Inflammatory macrophage treated with lipopolysaccharide for 4 hours (primary cell): ENCODE measurements at regions not wholly inside any gene's neighbourhood (a gene's known extent, or its start where the extent isn't known, plus 50 kb on each side); places are given as distances from the start of the nearest gene placed in this dataset.
"Not testable (repeated sequence)": the region's sequence is repeated elsewhere in the genome, so short reads cannot be mapped to it uniquely, and the experiment has no call there.

Experiments
- DNase-seq: peaks from one replicate; pipeline ENCODE4 v3.0.0-alpha.2; 2020

DNA sequence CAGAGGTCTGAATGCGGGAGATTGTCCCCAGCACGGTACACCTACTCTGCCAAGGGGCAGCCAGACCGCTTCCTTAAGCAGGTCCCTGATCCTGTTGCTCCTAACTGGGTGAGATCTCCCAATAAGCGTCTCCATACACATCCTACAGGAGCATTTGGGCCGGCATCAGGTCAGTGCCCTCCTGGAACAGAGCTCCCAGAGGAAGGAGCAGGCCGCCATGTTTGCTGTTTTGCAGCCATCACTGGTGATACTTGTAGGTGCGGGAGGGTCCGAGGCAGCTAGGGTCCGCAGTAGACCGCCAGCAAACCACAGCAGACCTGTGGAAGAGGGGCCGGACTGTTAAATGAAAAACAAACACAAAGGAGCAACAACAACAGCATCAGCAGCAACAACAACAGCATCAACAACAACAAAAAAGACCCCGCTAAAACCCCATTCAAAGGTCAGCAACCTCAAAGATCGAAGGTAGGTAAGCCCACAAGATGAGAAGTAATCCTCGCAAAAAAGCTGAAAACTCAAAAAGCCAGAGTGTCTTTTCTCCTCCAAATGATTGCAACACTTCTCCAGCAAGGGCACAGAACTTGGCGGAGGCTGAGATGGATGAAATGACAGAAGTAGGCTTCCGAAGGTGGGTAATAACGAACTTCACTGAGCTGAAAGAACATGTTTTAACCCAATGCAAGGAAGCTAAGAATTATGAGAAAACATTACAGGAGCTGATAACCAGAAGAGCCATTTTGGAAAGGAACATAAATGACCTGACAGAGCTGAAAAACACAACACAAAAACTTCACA lies 79.0 kb upstream of the CDH7 start:
- DNase-seq, result no peak

DNA sequence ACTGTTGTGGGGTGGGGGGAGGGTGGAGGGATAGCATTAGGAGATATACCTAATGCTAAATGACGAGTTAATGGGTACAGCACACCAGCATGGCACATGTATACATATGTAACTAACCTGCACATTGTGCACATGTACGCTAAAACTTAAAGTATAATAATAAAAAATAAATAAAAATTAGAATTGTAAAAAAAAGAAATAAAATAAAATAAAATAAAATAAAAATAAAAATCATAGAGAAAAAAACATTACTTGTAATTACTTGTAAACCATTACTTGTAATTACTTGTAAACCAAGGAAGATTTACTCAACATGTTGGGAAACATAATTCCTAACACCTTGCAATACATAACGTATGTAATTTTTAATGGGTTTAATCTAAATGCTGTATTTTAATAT lies 80.7 kb upstream of the CDH7 start:
- DNase-seq, result not testable (repeated sequence)

DNA sequence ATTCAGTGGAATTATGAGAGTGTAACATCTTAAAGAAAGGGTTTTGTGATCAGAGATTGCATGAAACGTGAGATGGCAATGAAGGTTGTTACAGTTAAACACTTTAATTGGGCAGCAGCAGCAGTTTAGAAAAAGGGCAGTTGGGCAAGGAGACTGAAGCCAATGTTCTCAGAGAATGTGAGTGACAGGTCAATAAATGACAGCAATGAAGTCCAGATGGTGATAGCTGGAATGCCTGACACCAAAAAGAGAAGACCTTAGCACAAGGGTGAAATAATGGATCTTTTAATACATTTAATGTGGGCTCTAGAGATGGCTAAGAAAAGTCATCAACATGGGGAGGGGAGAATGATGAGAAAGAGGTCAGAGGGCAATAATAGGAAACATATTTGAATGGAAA lies 89.4 kb upstream of the CDH7 start:
- DNase-seq, result no peak

DNA sequence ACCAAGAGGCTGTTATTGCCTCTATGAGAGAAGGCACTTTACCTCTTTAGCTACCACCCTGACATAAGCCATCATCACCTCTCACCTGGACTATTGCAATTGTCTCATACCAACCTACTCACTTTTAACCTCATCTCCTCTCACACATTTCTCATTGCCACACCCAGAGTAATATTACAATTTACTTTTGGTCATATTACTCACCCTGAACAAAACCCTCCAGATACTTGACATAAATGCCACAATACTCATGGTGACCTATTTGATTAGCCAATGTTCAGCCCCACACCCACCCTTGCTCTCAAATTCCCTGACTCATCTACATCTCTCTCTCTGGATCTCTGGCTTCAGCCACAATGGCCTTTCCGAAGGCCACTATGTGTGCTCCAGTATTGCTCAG lies 90.9 kb upstream of the CDH7 start:
- DNase-seq, result no peak

DNA sequence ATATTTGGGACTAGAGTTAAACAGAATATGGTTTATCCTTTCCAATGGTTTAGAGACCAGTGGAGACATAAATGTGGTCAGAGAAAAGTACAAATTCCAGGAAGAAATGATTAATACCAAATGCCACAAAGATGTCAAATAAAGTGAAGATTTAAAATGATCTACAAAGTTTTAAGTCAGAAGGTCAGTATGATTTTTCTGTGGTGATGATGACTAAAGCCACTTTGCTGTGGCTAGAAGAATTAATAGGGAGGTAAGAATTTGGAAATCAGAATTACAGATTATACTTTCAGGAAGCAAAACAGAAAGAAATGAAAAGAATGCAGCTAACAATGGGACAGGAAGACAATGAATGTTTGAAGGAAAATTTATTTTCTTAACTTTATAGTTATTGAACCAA lies 91.5 kb upstream of the CDH7 start:
- DNase-seq, result no peak

DNA sequence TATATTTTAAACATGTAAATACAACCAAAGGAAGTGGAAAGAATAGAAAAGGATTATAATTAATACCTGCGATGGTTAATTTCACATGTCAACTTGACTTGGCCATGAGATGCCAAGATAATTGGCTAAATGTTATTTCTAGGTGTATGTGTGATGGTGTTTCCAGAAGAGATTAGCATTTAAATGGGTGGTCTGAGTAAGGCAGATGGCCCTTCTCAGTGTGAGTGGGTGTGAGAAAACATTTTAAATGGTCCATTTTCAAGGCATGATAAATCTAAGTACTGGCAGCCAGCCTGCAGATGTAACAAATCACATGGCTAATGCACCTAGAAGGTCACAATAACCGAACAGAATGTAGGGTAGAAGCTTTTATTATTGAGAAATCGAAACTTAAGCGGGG lies 99.6 kb upstream of the CDH7 start:
- DNase-seq, result no peak

DNA sequence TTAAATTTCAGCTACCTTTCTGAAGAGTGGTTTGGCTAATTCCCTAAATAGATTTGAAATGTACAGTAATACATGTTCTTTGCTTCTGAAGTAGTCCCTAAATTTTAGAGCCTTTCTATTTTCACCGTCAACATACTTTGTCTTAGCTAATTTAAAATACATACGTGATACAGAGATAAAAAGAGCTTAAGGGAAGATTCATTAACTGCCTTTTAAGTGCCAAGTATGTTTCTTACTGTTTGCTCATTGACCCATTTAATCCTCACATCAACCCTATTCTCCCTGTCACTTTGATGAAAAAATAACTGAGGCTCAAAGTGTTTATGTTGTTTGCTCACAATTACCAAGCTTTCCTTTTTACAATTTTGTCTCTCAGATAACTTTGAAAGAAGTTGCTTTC lies 118.6 kb upstream of the CDH7 start:
- DNase-seq, result no peak

DNA sequence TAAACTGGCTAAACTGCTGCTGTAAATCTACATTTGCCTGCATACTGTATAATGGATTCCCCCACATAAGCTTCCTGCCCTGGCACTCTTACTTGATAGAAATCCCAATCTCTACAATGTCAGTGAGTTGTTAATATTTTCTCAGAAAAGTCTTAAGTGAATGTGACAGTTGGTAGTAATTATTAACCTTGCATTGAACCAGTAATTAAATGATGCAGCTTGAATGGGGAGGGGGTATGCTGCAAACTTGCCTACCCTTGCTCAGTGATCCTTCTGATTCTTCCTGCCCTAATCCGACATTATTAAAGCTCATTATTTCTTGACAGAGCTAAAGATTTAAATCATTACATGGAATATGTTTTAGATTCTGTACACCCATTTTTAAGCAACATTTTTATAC lies 119.0 kb upstream of the CDH7 start:
- no peak for DNase-seq

DNA sequence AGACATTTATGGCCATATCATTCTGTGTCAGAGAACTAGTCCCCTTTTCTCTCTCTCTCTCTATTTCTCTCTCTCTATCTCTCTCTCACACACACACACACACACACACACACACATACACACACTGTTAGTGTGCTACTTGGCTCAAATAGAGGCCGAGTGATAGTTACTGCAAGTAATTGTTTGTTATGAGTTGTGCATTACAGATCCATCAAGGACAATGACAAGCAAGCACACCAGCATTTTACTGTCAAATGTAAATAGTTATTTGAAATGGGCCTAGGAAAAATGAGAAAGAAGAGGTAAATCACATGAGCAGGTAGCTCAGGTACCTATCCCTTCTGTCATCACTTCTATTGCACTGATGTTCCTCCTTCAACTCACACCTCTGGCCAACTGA lies 122.4 kb upstream of the CDH7 start:
- DNase-seq, result no peak

DNA sequence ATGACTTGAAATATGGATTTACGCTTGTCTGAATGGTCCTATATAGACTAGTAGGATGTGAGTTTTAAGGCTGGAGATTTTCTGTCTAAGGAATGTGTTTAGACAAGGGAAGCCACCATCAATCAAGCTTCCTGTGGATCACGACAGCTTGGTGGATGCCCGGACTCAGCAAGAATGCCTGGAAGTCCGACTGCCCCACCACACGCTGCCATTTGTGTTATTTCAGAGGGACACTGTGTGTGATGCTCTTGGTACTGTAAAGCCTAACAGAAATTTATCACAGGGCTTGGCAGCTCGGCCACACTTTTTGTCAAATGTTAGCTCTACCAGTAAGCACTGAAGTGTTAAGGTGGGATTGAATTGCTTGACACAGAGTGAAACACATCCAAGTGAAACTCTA lies 127.1 kb upstream of the CDH7 start:
- DNase-seq, result no peak

DNA sequence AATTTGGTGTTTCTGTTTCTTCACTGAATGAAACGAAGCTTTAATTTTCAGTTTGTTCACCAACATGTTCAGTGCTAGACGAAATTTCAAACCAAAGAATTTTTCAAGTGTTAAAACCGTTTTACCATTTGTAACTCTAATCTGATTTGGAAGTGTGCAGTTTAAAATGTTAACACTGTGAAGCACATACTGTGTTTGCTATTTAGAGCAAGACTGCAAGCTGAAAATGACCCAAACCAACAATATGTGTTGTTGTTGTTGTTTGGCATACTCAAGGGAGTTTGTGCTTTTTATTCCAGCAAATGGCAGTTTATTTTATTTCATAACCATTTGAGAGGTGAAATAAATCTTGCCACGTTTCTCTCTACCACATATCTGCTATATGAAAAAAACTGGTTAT lies 128.4 kb upstream of the CDH7 start:
- no peak for DNase-seq

DNA sequence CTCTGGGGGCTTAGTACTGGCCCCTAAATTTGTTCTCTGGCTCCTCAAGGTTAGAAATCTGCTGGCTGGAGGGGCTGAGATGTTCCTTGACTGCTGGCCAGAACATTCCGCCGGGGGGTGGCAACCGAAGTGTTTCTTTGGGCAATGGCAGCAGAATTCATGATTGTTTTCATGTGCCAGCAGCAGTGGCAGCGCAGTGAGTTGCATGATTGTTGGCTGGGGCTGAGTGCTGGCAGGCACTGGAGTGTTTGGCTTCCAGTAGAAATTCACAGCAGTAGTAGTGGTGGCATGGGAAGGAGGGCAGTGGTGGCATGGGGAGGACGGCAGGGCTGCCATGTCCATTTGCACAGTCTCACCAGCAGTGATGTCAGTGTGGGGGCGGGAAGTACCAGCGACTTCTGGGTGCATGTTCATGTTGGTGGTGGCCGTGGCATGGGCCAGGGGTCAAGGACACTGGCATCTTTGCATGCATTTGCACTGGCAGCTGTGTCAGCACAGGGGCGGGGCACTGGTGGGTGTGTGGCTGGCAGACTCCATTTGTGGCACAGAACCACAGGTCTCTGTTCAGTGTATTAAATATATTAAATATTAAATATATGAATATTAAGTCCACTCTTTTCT lies 130.6 kb upstream of the CDH7 start:
- DNase-seq, result no peak

DNA sequence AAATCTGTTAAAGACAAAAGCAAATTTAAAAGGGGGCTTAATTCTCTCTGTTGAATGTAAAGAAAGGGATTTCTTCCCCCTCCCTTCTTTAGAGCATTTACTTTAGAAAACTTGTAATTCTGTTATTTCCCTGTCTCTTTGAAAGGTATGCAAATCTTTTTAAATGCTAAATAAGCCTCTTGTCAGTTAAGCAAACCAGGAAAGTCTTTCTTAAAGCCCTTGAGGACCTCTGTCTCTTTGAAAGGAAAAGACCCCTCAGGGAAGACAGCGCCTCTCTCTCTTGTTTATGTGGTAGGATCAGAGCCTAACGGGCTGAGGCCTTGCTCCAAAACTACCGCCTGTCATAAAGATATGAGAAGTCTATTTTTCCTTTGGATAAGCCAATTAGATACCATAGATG lies 139.9 kb upstream of the CDH7 start:
- no peak for DNase-seq

DNA sequence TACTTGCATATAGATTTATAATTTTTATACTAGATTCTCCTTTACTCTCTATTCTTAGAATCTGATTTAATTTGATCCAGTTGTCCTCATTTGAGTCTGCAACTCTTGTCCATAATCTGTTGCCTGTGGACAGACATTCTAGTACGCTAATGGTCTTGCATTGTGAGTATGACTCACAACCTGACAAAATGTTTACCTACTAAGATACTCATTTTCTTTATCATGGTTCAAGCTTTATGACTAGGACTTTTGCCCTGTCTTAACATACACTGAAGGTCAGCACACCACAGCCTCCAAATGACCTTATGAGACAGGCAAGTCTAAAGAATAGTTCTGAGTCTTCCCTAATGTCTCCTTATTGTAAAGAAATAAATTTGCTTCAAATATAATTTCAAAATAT lies 142.3 kb upstream of the CDH7 start:
- no peak for DNase-seq

DNA sequence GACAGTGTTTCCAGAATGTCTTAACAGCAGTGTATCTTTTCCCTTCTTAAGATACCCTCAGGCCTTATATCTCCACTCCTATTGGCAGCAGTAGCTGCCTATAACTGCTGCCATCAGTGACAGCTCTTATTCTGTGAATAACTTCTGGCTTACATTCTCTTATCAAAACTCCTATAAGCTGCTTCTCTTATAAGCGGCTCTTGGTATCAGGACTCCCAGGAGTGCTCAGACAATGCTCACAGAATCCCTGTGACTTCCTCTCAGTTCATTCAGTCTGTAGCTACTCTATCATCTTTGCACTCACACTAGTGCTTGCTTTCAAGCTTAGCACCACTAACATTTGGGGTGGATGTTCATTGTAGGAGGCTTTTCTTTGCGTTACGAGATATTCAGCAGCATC lies 143.7 kb upstream of the CDH7 start:
- DNase-seq, result no peak

DNA sequence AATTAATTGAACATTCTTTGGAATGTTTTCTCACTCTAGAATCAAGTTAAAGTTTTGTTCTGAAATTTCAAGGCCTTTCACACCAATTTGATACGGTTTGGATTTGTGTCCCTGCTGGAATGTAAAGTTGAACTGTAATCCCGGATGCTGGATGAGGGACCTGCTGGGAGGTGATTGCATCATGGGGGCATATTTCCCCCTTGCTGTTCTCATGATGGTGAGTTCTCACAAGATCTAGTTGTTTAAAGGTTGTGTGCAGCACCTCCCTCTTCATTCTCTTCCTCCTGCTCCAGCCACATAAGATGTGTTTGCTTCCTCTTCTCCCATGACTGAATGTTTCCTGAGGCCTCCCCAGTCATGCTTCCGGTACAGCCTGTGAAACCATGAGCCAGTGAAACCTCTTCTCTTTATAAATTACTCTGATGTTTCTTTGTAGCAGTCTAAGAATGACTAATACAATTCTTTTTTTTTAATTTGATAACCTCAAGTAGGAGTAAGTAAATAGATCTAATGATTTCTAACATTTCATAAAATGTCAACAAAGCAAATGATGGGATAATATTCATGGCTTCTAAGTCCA lies 144.2 kb upstream of the CDH7 start:
- no peak for DNase-seq

DNA sequence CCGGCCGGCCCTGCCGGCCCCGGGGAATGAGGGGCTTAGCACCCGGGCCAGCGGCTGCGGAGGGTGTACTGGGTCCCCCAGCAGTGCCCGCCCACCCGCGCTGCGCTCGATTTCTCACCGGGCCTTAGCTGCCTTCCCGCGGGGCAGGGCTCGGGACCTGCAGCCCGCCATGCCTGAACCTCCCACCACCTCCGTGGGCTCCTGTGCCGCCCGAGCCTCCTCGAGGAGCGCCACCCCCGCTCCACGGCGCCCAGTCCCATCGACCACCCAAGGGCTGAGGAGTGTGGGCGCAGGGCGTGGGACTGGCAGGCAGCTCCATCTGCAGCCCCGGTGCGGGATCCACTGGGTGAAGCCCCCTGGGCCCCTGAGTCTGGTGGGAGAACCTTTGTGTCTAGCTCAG lies 145.5 kb upstream of the CDH7 start:
- DNase-seq, result not testable (repeated sequence)

DNA sequence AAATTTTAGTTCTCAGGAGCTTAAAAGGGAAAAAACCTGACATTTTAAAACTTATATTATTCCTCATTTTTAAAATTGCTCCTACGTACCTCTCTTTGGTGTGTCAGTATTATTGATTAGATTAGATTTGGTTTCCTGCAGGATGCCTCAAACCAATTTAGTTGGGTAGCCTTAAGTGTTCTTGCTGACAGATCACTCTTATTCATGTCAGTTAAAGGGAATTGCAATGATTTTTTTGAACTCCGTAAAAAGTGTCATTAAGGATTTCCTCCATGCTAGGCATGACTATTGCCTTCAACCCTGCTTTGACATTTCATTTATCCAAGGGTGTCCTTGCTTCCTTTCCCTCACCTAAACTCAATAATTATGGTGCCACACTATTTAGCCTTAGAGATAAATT lies 149.0 kb upstream of the CDH7 start:
- no peak for DNase-seq

DNA sequence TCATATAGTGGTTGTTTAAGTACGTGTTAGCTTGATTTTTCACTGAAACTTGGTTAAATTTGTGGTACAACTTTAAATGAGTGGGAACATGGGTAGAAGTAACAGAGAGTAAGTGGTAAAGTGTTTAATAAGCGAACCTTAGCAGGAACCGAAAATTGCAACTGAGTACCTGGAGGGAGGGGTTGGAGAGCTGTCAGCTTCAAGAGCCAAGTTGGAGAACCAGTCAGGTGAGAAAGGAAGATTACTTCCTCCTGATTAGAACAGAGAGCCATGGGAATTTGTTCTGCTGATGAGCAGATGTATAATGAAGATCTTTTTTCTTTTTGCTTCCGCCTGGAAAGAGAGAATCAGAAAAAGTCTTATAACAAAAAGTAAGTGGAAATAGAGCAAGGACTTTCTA lies 158.4 kb upstream of the CDH7 start:
- no peak for DNase-seq

DNA sequence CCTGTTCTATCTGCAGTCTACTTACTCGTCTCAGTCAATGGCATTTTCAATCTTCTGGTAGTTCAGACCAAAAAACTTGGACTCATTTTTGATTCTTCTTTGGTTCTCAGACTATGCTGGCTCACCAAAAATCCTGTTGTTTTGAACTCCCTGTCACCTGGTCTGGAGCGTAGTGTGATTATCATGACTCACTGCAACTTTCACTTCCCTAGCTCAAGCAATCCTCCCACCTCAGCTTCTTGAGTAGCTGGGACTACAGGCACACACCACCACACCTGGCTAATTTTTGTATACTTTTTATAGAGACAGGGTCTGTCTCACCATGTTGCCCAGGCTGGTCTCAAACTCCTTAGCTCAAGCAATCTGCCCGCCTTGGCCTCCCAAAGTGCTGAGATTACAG lies 163.3 kb upstream of the CDH7 start:
- no peak for DNase-seq

DNA sequence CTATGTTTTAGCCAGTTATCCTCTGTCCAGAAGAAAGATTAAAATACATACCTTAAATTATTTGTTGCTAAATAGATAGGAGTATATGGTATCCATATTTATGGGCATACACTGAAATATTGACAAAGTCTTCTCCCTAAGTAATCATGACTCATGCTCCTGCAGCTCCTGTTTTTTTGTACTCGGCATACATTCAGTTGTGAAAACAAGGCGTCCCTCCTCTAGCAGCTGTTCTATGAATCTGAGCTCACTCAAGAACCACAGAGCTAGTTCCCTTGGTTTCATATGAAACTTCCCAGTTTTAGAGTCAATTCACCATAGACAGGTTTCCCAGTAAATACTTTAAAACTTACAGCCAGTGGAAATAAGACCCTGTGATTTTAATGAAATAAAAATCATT lies 168.7 kb upstream of the CDH7 start:
- not testable (repeated sequence) for DNase-seq

DNA sequence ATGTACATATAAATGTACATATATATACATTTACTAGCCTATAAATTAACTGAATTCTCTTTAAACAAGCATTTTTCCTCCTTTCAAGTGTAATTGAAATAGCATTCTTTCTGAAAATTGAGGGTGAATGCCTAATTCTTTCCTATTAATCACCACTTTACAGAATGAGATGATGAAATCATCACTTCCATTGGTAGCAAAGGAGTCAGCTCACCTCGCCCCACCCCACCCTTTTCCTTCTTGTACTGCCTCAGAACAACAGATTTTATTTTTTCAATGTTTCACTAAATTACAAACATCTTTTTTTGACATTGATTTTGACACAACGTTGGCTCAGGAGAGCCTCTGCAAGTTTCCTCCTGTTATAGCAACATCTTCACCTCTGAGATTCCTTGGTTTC lies 181.9 kb upstream of the CDH7 start:
- no peak for DNase-seq

DNA sequence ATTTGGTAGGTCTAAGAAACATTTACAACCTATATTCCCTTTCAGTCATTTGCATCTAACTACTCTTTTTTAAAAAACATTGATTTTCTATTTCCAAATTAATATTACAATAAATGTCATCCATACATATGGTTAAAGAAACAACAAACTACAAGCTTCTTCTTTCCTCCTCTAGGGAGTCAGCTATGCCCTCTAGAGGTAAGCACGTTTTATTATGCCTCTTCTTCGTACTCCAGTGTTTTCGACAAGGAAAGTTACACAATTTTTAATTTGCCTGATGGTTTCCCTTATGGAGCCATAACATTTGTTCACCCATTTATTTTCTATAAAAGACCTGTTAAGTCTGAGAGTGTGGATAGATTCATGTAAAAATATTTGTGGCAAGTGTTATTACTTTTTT lies 183.4 kb upstream of the CDH7 start:
- DNase-seq, result no peak

DNA sequence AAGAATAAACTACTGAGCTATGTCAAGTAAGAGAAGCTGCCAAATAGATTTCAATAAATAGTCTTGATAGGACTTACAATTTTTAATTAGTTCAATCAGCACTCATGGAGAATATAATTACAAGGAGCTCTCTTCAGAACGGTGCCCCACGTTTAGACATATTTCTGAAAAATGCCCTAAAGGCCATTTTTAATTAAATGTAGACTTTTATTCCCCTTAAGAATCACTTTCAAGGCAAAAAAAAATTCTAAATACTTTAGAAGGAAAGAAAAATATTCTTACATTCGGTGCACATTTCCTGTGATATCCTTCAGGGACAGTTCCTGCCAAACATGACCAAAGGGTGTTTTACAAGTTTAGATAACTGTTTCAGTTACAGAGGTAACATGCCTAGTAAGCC lies 202.5 kb upstream of the CDH7 start:
- DNase-seq, result no peak

DNA sequence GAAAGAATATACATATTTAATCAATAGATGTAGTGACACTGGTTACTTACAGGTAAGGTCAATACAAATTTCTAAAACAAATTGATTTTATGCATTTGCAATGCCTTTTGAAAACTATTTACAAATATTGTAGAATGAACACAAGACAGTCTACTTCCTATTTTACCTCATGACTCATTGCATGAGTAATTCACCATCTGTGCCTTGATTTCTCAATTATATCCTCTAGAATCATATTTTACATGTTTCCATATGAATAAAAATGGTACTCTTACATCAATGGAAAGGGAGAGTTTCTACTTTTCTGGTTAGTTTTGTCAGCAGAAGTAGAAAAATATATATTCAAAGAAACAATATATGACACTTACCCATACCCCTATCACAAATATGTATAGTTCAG lies 203.8 kb upstream of the CDH7 start:
- peak; percentile 25 for DNase-seq
